OCI-LY3 (cell line): ENCODE measurements at regions not wholly inside any gene's neighbourhood (a gene's known extent, or its start where the extent isn't known, plus 50 kb on each side); places are given as distances from the start of the nearest gene placed in this dataset.

ENCODE experiments used
- EZH2phosphoT487 ChIP-seq: fragments of 200-600 bp; shearing (Covaris generic); IDR thresholded peaks from 2 replicates; pipeline ENCODE4 v1.6.1; 2018; ENCODE audit warnings: antibody characterized with exemption, mixed run types, low read depth
- TF ChIP-seq, protein P1 (sequence below): fragments of 200-600, 300-600 bp; sonication (generic); IDR thresholded peaks from 2 replicates; pipeline ENCODE4 v1.5.1; 2014; ENCODE audit warnings: antibody characterized with exemption, low read length, low read depth

DNA sequence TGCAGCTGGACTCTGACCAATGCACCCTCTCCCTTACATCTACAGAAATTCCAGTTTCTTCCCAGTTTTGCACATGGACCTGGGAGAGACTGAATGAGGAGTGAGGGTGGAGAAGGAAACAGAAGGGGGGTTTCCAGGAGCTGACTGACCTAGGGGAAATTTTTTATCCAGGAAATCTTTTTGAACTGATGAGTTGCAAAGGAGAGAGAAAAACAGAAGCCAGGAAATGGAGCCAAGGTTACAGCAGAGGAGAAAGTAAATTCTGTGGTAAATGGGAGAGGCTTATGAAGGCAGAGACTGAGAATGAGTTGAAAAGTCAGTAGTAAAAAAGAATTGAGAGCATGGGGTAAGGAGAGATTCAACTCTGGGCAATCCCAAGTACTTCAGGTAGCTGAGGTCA lies 192.8 kb downstream of the SMIM20 start:
- TF ChIP-seq, protein P1, sequence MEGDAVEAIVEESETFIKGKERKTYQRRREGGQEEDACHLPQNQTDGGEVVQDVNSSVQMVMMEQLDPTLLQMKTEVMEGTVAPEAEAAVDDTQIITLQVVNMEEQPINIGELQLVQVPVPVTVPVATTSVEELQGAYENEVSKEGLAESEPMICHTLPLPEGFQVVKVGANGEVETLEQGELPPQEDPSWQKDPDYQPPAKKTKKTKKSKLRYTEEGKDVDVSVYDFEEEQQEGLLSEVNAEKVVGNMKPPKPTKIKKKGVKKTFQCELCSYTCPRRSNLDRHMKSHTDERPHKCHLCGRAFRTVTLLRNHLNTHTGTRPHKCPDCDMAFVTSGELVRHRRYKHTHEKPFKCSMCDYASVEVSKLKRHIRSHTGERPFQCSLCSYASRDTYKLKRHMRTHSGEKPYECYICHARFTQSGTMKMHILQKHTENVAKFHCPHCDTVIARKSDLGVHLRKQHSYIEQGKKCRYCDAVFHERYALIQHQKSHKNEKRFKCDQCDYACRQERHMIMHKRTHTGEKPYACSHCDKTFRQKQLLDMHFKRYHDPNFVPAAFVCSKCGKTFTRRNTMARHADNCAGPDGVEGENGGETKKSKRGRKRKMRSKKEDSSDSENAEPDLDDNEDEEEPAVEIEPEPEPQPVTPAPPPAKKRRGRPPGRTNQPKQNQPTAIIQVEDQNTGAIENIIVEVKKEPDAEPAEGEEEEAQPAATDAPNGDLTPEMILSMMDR, result no peak
- TF ChIP-seq EZH2phosphoT487, result no peak
